Astrocyte of the cerebellum (primary cell): ENCODE measurements at regions not wholly inside any gene's neighbourhood (a gene's known extent, or its start where the extent isn't known, plus 50 kb on each side); places are given as distances from the start of the nearest gene placed in this dataset.

Experiments used
- DNase-seq: peaks from one replicate; pipeline ENCODE4 v3.0.0-alpha.2; 2011; ENCODE audit warnings: low read depth
- H3K4me3 ChIP-seq: 2 replicates; pipeline ENCODE4 v1.5.1; 2011; ENCODE audit warnings: mild to moderate bottlenecking, low read depth, low read length, moderate library complexity
- in situ Hi-C: cut with HindIII; loops from 2 replicates; pipeline ENCODE4 v1.10.0; 2017; ENCODE audit warnings: low sequenced_read_pairs
- TF ChIP-seq, protein P1 (sequence below): IDR thresholded peaks from 2 replicates; pipeline ENCODE4 v1.5.1; 2012; ENCODE audit warnings: low read length, low read depth, moderate library complexity, mild to moderate bottlenecking; ENCODE audit errors: missing control alignments

DNA sequence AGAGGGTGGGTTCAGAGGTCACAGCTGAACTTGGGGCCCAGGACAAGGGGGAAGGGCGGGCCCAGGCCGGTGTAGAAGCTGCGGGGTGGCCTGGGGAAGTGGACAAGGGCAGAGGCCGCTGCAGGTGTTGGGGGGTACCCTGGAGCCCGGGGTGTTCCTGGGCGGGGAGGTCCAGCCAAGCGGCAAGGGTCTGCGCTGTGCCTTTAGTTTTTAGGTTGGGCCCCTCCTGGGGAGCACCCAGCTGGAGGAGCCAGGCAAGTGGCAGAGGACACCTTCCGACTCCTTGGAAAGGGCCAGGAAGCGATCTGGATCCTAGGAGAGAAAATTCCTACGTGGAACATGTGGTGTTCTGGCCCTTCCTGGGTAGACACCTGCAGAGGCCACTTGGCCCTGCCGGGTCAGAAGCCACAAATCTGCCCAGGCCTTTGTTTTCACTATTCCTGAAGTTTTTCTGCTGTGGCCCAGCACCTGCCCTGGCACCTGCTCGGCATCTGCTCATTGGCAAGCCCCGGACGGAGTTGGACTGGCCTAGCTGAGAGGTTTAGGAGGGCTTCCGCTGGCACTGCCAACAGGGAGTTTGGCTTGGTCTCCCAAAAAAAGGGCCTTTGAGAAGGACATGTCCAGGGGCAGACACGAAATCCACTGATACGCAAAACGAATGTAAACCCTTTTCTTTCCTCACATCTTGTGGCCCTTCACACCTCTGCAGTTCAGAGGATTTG, 61.1 kb downstream of the SMUG1 start:
- no peak for DNase-seq

GRCh38 chr12:54128416-54128815, 60.4 kb downstream of the SMUG1 start:
- DNase-seq = no peak
- in situ Hi-C loops = no loop called here
- TF ChIP-seq, protein P1, sequence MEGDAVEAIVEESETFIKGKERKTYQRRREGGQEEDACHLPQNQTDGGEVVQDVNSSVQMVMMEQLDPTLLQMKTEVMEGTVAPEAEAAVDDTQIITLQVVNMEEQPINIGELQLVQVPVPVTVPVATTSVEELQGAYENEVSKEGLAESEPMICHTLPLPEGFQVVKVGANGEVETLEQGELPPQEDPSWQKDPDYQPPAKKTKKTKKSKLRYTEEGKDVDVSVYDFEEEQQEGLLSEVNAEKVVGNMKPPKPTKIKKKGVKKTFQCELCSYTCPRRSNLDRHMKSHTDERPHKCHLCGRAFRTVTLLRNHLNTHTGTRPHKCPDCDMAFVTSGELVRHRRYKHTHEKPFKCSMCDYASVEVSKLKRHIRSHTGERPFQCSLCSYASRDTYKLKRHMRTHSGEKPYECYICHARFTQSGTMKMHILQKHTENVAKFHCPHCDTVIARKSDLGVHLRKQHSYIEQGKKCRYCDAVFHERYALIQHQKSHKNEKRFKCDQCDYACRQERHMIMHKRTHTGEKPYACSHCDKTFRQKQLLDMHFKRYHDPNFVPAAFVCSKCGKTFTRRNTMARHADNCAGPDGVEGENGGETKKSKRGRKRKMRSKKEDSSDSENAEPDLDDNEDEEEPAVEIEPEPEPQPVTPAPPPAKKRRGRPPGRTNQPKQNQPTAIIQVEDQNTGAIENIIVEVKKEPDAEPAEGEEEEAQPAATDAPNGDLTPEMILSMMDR = no peak
- no peak overlapping the region for H3K4me3 ChIP-seq

More for the DNA sequence above, 61.1 kb downstream of the SMUG1 start:
- in situ Hi-C loops = no loop called here
- peak overlapping the region; percentile 27 for H3K4me3 ChIP-seq
- TF ChIP-seq, protein P1 = no peak

GRCh38 chr12:54129028-54129903, 59.5 kb downstream of the SMUG1 start:
- in situ Hi-C loops = no loop called here
- H3K4me3 ChIP-seq = no peak overlapping the region
- TF ChIP-seq, protein P1 = no peak
- no peak for DNase-seq
